Suprapubic skin (tissue), 3 donors: ENCODE measurements at regions not wholly inside any gene's neighbourhood (a gene's known extent, or its start where the extent isn't known, plus 50 kb on each side); places are given as distances from the start of the nearest gene placed in this dataset.

Experiments
- POLR2A ChIP-seq, 2 donors: fragments of 450-650 bp; IDR thresholded peaks; one replicate each; pipeline ENCODE4 v1.6.1; 2017; ENCODE audit warnings: antibody characterized with exemption in 2 of 2, mild to moderate bottlenecking in 2 of 2, moderate library complexity in 2 of 2
- TF ChIP-seq, protein P1 (sequence below), 2 donors: fragments of 200-600 bp in 1 of 2; fragments of 450-650 bp in 1 of 2; sonication (generic) in 1 of 2; IDR thresholded peaks; one replicate each; pipeline ENCODE4 v1.5.1; 2016 to 2019; ENCODE audit warnings: antibody characterized with exemption in 2 of 2, mild to moderate bottlenecking in 1 of 2, moderate library complexity in 1 of 2

DNA sequence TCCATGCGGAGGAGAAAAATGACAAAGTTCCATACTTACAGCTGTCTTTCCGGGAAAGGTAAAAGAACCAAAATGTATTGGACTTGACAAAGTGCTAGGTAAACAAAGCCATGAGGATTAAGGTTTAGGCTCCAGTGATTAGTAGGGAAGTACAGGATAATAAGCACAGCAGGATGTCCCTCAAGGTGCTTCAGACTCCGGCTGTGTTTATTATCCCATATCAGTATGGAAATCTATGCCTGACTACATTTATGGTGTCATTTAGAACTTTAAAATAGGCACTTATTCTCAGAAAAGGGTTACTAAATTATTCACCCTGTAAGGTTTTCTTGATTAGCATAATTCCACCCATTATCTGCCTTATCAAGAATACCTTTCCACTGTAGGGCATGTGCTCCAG lies 136.3 kb upstream of the CCDC68 start:
- TF ChIP-seq, protein P1, sequence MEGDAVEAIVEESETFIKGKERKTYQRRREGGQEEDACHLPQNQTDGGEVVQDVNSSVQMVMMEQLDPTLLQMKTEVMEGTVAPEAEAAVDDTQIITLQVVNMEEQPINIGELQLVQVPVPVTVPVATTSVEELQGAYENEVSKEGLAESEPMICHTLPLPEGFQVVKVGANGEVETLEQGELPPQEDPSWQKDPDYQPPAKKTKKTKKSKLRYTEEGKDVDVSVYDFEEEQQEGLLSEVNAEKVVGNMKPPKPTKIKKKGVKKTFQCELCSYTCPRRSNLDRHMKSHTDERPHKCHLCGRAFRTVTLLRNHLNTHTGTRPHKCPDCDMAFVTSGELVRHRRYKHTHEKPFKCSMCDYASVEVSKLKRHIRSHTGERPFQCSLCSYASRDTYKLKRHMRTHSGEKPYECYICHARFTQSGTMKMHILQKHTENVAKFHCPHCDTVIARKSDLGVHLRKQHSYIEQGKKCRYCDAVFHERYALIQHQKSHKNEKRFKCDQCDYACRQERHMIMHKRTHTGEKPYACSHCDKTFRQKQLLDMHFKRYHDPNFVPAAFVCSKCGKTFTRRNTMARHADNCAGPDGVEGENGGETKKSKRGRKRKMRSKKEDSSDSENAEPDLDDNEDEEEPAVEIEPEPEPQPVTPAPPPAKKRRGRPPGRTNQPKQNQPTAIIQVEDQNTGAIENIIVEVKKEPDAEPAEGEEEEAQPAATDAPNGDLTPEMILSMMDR (IDR thresholded peaks at IDR 0.05), result no peak
- TF ChIP-seq POLR2A (IDR thresholded peaks at IDR 0.05), result no peak
